HG02610 (cell line): ENCODE measurements at regions not wholly inside any gene's neighbourhood (a gene's known extent, or its start where the extent isn't known, plus 50 kb on each side); places are given as distances from the start of the nearest gene placed in this dataset.
A peak's percentile ranks its signal among the peaks of the same experiment; 100 is the strongest.
"Not testable (repeated sequence)": the region's sequence is repeated elsewhere in the genome, so short reads cannot be mapped to it uniquely, and the experiment has no call there.

Source experiments
- ATAC-seq: cut with Tn5 transposase; IDR thresholded peaks from one replicate; pipeline ENCODE4 v1.9.1; 2021; ENCODE audit warnings: mild to moderate bottlenecking, moderate library complexity; ENCODE audit not compliant: unreplicated experiment

GRCh38 chr9:2391509-2392132, 230.0 kb upstream of the VLDLR start:
- ATAC-seq = not testable (repeated sequence)

DNA sequence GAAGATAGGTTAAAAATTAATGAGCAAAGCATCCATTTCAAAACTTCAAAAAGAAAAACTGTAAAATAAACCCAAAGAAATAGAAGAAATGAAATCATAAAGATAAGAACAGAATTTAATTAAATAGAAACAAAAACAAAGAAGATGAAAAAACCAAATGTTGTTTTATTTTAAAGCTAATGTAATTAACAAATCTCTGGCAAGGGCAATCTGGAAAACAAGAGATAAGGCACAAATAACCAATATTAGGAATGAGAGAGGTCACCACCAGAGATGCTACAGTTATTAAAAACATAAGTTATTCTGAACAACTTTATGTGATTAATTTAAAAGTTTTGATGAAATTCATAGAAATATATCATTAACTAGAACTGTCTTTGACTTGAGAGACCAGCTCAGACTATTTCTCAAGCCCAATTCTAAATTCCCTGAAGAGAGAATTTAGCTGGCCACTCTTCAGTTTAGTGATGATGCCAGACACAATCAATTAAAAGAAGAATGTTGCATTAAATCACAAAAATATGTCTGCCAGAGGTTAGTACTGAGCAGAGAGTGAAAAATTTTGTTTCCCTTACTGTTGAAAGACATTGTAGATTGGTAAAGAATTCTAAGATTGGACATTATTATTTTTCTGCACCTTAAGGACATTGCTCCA, 227.4 kb upstream of the VLDLR start:
- ATAC-seq = not testable (repeated sequence)

- ATAC-seq = peak; percentile 60
Observed at GRCh38 chr9:2395814-2396612, 225.6 kb upstream of the VLDLR start.

DNA sequence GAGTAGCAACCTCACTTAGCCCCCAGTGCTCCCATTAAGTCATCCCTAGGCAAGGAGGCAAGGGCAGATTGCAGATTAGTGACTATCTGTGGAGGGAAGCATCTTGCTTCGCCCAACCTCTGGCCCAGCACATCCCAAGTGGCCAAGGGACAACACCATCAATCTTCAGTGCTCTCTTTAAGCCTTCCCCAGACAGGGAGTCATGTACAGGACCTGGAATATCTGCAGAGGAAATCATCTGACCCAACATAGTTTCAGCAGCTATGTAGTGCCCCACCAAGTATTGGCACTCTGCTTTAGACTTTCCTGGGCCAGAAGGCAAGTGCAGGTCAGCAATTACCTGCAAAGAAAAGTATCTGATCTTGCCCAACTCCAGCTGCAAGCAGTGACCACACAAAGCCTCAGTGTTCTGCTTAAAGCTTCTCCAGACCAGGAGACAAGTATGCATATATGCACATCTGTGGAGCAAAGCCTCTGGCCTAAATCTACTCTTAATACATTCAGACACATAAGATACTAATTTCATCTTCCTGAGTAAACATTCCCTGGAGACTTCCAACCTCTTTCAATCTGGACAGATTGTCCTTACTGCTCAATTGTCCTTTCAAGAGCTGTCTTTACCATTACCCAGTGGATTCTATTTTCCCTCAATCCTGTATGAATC, 224.8 kb upstream of the VLDLR start:
- ATAC-seq = no peak

GRCh38 chr9:2397875-2398274, 223.7 kb upstream of the VLDLR start:
- not testable (repeated sequence) for ATAC-seq

DNA sequence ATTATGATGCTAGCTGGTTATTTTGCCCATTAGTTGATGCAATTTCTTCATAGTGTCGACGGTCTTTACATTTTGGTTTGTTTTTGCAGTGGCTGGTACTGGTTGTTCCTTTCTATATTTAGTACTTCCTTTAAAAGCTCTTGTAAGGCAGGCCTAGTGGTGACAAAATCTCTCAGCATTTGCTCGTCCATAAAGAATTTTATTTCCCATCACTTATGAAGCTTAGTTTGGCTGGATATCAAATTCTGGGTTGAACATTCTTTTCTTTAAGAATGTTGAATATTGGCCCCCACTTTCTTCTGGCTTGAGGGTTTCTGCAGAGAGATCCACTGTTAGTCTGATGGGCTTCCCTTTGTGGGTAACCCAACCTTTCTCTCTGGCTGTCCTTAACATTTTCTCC, 219.8 kb upstream of the VLDLR start:
- not testable (repeated sequence) for ATAC-seq

DNA sequence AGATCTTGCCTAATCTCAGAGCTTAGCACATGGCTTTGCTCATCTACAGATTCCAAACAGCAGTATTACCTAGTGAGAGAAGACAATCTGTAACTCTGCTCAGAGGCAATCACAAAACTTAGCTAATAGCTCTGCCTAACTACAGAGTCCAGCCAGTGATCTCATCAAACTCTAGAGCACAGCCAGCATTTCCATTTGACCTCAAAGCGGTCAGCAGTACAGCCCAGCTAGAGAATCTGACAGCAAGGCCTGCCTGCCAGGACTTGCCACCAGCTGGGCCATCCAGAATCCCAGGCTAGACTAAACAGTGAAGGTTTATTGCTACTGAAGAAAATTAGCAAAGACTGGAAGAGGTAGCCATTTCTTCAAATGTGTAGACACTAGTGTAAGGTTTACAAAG, 217.9 kb upstream of the VLDLR start:
- no peak for ATAC-seq

- no peak for ATAC-seq
Observed at GRCh38 chr9:2406252-2406651, 215.3 kb upstream of the VLDLR start.

GRCh38 chr9:2407450-2407849, 214.1 kb upstream of the VLDLR start:
- ATAC-seq = no peak

- ATAC-seq = no peak
Observed at GRCh38 chr9:2411459-2412215, 209.9 kb upstream of the VLDLR start.

DNA sequence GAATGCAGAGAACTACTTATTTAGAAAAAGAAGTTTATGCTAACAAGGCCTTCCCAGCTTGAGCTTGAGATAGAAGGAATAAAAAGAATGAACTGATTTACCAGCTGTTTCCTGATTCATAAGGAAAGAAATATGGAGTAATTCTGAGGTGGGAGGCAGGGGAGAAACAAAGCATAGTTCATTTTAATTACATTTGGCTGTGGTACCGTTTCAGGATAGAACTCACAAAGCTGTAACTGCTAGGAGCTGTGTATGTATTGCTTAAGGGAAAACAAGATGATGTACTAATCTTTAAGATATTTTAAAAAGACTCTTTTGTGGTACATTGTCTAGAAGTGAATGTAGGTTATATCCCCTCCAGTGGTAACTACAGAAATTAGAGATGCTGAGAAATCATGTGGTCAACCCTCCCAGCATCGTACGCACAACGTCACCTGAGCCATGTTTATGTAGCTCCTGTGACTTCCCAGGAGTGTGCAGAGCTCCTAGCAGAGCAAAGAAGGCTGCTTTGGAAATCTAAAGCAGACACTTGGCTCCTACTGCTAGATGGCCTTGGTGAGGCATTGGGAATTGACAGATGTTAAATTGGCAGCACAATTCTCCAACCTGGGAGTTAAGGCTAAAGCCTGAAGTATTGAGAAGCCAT, 208.3 kb upstream of the VLDLR start:
- no peak for ATAC-seq

GRCh38 chr9:2414465-2414864, 207.1 kb upstream of the VLDLR start:
- ATAC-seq = no peak

DNA sequence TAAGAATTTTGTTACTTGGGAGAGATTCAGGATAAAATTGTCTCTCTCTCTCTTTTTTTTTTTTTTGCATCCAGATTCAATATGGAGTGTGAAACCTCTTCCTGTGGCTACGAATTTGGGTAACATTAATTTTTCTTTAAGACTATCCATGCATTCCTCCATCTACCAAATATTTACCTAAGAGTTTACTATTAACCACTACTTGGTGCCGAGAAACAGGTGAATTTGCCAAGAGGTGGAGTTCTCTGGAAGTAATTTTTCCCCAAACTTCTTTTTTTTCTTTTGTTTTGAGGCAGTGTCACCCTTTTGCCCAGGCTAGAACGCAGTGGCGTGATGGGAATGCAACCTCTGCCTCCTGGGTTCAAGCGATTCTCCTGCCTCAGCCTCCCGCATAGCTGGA, 206.3 kb upstream of the VLDLR start:
- ATAC-seq = no peak

DNA sequence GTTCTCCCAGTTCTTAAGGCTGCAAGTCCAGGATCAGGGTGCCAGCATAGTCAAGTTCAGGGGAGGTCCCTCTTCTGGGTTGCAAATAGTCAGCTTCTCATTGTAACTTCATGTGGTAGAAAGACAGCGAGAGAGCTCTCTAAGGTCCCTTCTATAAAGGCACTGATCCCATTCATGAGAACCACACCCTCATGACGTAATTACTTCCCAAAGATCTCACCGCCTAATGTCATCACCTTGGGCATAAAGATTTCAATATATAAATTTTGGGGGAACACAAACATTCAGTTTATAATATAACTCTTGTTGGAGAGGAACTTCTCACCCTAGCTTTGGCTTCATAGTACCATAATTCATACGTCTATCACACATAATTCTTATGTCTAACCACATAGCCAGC, 203.9 kb upstream of the VLDLR start:
- no peak for ATAC-seq

DNA sequence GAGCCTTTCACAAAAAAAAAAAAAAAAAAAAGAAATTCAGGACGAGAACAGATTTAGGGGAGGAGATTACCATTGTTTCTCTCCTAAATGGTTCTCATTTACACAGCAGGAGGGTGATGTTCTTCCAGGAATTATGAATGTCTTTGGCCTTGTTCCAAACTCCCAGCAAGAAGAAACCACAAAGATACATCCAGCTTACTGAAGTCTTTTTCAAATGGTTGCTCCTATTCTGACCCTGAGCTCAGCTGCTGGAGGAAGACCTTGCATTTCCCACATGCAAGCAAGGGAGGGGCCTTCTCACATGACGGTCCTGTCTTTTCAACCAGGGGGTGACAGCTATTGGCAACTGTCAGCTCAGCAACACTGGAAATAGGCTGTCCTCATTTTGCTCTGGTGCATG, 203.0 kb upstream of the VLDLR start:
- ATAC-seq = no peak

DNA sequence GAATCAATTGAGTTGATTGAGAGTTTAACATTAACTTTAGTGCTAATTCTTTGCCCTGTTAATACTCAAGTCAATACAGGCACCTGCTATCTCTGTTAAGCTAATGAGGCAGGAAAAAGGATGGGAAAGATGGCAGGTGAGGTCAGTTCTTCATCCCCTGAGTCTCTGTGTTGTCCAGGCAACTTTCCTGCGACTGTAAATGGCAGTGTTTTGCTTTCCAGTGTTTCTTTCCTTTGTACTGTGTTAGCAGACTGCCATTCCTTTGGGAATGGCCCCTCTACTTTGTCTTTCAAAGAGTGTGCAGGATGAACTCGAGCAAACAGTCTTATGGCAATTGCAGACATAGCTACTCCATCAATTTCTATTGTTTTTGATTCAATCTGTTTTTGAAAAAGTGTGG, 202.2 kb upstream of the VLDLR start:
- no peak for ATAC-seq

DNA sequence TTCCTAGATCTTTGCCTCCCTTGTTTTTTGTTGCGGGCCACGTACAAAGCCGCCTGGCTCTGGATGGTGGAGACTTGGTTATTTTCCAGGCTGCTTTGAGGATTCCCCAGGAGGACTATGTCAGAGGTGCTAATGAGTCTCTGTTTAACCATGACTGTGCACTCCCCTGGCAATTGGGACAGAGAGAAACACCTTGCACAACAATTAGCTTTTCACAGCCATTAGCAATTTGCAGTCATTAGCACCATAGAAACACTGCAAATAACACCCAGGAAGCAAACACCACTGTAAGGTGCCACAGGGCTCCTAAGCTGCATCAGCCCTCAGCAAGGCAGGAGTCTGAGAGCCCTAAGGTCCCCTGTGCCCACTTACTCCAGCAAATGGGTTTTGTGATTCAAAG, 201.0 kb upstream of the VLDLR start:
- no peak for ATAC-seq

GRCh38 chr9:2424619-2425033, 197.0 kb upstream of the VLDLR start:
- no peak for ATAC-seq

DNA sequence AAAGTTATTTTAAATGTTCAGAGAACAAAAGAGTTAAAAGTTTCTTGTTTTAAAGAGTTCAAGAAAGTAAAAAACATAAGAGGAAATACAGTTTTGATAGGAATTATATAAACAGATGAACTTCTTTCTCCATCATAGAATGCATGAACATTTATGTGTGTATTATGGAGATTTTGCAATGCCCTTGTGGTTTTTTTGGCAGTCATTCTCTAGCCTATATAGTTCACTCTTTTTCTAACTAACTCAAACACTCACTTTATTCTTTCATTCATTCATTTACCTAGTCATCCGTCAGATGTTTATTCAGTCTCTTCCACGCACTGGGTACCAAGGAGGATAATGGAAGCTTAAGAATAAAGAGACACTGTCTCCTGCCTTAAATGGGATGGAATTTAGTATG, 195.9 kb upstream of the VLDLR start:
- no peak for ATAC-seq

GRCh38 chr9:2427120-2427891, 194.3 kb upstream of the VLDLR start:
- ATAC-seq = no peak
